ENCODE measurements at regions not wholly inside any gene's neighbourhood (a gene's known extent, or its start where the extent isn't known, plus 50 kb on each side); places are given as distances from the start of the nearest gene placed in this dataset.

DNA sequence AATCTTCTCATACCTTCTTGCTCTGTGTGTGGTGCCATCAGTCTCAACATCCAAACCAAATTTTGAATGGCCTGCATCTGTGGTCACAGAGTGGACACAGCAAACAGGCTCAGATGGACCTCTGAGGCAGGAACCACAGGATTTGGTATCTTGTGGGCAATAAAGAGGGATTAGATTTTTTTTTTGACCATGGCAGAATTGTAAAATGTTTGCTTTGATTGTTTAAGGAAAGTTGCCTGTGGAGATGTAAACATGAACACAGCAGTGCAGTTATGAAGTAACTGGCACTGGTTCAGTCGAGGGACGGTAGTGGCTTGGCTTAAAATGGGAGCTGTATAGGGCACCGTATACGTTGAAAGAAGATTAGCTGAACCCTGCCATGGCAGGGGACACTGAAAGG lies 464.7 kb downstream of the SH2D4B start:
- no peak for TF ChIP-seq EZH2 (IDR thresholded peaks at IDR 0.05; ENCODE audit: borderline replicate concordance, insufficient read depth, low read depth, low read length, poor library complexity, severe bottlenecking)
- TF ChIP-seq, protein P1, sequence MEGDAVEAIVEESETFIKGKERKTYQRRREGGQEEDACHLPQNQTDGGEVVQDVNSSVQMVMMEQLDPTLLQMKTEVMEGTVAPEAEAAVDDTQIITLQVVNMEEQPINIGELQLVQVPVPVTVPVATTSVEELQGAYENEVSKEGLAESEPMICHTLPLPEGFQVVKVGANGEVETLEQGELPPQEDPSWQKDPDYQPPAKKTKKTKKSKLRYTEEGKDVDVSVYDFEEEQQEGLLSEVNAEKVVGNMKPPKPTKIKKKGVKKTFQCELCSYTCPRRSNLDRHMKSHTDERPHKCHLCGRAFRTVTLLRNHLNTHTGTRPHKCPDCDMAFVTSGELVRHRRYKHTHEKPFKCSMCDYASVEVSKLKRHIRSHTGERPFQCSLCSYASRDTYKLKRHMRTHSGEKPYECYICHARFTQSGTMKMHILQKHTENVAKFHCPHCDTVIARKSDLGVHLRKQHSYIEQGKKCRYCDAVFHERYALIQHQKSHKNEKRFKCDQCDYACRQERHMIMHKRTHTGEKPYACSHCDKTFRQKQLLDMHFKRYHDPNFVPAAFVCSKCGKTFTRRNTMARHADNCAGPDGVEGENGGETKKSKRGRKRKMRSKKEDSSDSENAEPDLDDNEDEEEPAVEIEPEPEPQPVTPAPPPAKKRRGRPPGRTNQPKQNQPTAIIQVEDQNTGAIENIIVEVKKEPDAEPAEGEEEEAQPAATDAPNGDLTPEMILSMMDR (IDR thresholded peaks at IDR 0.05) = no peak

All from B cell (primary cell).